ENCODE measurements at regions not wholly inside any gene's neighbourhood (a gene's known extent, or its start where the extent isn't known, plus 50 kb on each side); places are given as distances from the start of the nearest gene placed in this dataset.

DNA sequence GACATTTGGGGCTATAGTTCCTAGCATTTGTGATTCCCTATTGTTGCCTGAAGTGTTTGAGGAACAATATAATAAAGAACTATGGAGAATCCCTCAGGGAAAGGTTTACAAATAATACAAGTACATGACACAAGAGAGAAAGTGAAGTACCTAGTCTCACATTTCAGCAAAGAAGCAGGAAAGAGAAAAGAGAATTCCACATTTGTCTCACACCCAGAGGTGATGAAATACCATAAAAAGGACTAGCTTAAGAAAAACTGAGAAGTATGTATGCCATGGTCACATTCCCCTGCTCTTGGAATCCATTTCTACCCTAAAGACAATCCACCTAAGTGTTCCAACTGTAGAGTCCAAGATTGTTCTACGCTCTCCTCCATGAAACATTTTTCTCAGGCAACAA, 79.0 kb upstream of the TARS1 start:
- Histone ChIP-seq H3K27ac (ENCODE audit: extremely low read depth, low read depth, low read length) (no peak overlapping the region), H3K4me3 (no peak overlapping the region), H3K79me2 (ENCODE audit: control insufficient read depth, insufficient read depth, low read length) (no peaks in the 10 kb centered on the region), H4K20me1 (replicated peaks; ENCODE audit: control insufficient read depth, insufficient read depth, low read length) (no peaks in the 10 kb centered on the region), H3K4me2 (ENCODE audit: insufficient read depth, low read length) (no peak overlapping the region), H3K9me1 (ENCODE audit: control insufficient read depth, insufficient read depth, low read length) (no peaks in the 10 kb centered on the region), H3K9ac (ENCODE audit: insufficient read depth in 1 of 2, low read depth in 2 of 2, low read length in 2 of 2) (no peak overlapping the region), H3K9me3 (replicated peaks; ENCODE audit: control insufficient read depth, insufficient read depth, low read depth, low read length) (no peaks in the 10 kb centered on the region), H2AFZ (ENCODE audit: low read depth, low read length) (no peak overlapping the region), H3K27me3 (ENCODE audit: control insufficient read depth in 2 of 2, insufficient read depth in 2 of 2, low read length in 2 of 2) (no peaks in the 10 kb centered on the region), H3K36me3 (ENCODE audit: control insufficient read depth, insufficient read depth, low read length) (no peaks in the 10 kb centered on the region), H3K4me1 (replicated peaks in 1 of 2; ENCODE audit: control insufficient read depth in 2 of 2, insufficient read depth in 2 of 2, low read length in 2 of 2) (no peaks in the 10 kb centered on the region)
- POLR2A ChIA-PET, result no interaction called here
- FAIRE-seq, result no peak
- intact Hi-C loops (cut with micrococcal nuclease) (no loop called here), in situ Hi-C loops (cut with MboI) (no loop called here)
- BruUV-seq (replicated peaks), result no TSS peak
- CTCF ChIA-PET (ENCODE audit: low intra/inter-chr PET ratio), result no interaction called here
- WGBS (ENCODE audit: insufficient coverage, low coverage, missing lambda C conversion rate), result 0% methylated on average over 1 of the region's 1 CpG
- no peak for DNase-seq (ENCODE audit: extremely low read depth in 1 of 4, low spot score in 3 of 4)
- ATAC-seq, result no peak
- TF ChIP-seq GABPB2 (CRISPR knock-in tag; conservative IDR thresholded peaks at IDR 0.05), result no peak
- TF ChIP-seq ZNF79 (CRISPR knock-in tag; IDR thresholded peaks at IDR 0.05; ENCODE audit: low read depth), result no peak
- TF ChIP-seq, protein P1, sequence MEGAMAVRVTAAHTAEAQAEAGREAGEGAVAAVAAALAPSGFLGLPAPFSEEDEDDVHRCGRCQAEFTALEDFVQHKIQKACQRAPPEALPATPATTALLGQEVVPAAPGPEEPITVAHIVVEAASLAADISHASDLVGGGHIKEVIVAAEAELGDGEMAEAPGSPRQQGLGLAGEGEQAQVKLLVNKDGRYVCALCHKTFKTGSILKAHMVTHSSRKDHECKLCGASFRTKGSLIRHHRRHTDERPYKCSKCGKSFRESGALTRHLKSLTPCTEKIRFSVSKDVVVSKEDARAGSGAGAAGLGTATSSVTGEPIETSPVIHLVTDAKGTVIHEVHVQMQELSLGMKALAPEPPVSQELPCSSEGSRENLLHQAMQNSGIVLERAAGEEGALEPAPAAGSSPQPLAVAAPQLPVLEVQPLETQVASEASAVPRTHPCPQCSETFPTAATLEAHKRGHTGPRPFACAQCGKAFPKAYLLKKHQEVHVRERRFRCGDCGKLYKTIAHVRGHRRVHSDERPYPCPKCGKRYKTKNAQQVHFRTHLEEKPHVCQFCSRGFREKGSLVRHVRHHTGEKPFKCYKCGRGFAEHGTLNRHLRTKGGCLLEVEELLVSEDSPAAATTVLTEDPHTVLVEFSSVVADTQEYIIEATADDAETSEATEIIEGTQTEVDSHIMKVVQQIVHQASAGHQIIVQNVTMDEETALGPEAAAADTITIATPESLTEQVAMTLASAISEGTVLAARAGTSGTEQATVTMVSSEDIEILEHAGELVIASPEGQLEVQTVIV (CRISPR knock-in tag; IDR thresholded peaks at IDR 0.05; ENCODE audit: borderline replicate concordance), result no peak
- TF ChIP-seq ZBTB49 (CRISPR knock-in tag; IDR thresholded peaks at IDR 0.05; ENCODE audit: borderline replicate concordance), result no peak
- TF ChIP-seq SMAD3 (CRISPR knock-in tag; conservative IDR thresholded peaks at IDR 0.05), result no peak
- TF ChIP-seq NFE2L1 (tag; IDR thresholded peaks at IDR 0.05; ENCODE audit: borderline replicate concordance, low read depth), result no peak
- TF ChIP-seq HOXB6 (CRISPR knock-in tag; IDR thresholded peaks at IDR 0.05; ENCODE audit: borderline replicate concordance), result no peak
- no peak for TF ChIP-seq BMI1 (IDR thresholded peaks at IDR 0.05; ENCODE audit: low read length)
- no peak for TF ChIP-seq RBM17 (IDR thresholded peaks at IDR 0.05; ENCODE audit: borderline replicate concordance, low read depth, low read length)
- no peak for TF ChIP-seq PPARD (CRISPR knock-in tag; IDR thresholded peaks at IDR 0.05)
- TF ChIP-seq, protein P2, sequence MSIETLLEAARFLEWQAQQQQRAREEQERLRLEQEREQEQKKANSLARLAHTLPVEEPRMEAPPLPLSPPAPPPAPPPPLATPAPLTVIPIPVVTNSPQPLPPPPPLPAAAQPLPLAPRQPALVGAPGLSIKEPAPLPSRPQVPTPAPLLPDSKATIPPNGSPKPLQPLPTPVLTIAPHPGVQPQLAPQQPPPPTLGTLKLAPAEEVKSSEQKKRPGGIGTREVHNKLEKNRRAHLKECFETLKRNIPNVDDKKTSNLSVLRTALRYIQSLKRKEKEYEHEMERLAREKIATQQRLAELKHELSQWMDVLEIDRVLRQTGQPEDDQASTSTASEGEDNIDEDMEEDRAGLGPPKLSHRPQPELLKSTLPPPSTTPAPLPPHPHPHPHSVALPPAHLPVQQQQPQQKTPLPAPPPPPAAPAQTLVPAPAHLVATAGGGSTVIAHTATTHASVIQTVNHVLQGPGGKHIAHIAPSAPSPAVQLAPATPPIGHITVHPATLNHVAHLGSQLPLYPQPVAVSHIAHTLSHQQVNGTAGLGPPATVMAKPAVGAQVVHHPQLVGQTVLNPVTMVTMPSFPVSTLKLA (conservative IDR thresholded peaks at IDR 0.05), result no peak
- no peak for TF ChIP-seq SAP30 (IDR thresholded peaks at IDR 0.05; ENCODE audit: borderline replicate concordance, insufficient read depth, low read depth, low read length, poor library complexity, severe bottlenecking)
- TF ChIP-seq NFE2 (IDR thresholded peaks at IDR 0.05; ENCODE audit: low read depth), result no peak
- no peak for TF ChIP-seq ZNF217 (CRISPR knock-in tag; IDR thresholded peaks at IDR 0.05)
- TF ChIP-seq, protein P3, sequence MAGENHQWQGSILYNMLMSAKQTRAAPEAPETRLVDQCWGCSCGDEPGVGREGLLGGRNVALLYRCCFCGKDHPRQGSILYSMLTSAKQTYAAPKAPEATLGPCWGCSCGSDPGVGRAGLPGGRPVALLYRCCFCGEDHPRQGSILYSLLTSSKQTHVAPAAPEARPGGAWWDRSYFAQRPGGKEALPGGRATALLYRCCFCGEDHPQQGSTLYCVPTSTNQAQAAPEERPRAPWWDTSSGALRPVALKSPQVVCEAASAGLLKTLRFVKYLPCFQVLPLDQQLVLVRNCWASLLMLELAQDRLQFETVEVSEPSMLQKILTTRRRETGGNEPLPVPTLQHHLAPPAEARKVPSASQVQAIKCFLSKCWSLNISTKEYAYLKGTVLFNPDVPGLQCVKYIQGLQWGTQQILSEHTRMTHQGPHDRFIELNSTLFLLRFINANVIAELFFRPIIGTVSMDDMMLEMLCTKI (IDR thresholded peaks at IDR 0.05; ENCODE audit: partially characterized antibody), result no peak
- no peak for TF ChIP-seq EZH2 (IDR thresholded peaks at IDR 0.05; ENCODE audit: borderline replicate concordance, low read depth, low read length)
